OCI-LY3 (cell line): ENCODE measurements at regions not wholly inside any gene's neighbourhood (a gene's known extent, or its start where the extent isn't known, plus 50 kb on each side); places are given as distances from the start of the nearest gene placed in this dataset.

Experiments
- EZH2phosphoT487 ChIP-seq: fragments of 200-600 bp; shearing (Covaris generic); IDR thresholded peaks from 2 replicates; pipeline ENCODE4 v1.6.1; 2018; ENCODE audit warnings: antibody characterized with exemption, mixed run types, low read depth
- TF ChIP-seq, protein P1 (sequence below): fragments of 200-600, 300-600 bp; sonication (generic); IDR thresholded peaks from 2 replicates; pipeline ENCODE4 v1.5.1; 2014; ENCODE audit warnings: antibody characterized with exemption, low read length, low read depth

DNA sequence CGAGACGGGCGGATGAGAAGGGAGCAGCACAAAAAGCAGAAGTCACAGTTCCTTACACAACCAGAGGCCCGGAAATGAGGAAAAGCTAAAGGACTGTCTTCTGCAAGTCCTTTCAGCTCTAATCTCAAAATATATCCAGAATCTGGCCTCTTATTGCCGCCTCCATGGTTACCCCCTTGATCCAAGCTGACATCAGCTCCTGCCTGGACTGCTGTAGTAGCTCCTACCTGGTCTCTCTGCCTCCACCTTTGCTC, 324.0 kb upstream of the ROPN1 start:
- no peak for TF ChIP-seq EZH2phosphoT487
- TF ChIP-seq, protein P1, sequence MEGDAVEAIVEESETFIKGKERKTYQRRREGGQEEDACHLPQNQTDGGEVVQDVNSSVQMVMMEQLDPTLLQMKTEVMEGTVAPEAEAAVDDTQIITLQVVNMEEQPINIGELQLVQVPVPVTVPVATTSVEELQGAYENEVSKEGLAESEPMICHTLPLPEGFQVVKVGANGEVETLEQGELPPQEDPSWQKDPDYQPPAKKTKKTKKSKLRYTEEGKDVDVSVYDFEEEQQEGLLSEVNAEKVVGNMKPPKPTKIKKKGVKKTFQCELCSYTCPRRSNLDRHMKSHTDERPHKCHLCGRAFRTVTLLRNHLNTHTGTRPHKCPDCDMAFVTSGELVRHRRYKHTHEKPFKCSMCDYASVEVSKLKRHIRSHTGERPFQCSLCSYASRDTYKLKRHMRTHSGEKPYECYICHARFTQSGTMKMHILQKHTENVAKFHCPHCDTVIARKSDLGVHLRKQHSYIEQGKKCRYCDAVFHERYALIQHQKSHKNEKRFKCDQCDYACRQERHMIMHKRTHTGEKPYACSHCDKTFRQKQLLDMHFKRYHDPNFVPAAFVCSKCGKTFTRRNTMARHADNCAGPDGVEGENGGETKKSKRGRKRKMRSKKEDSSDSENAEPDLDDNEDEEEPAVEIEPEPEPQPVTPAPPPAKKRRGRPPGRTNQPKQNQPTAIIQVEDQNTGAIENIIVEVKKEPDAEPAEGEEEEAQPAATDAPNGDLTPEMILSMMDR = no peak
